ENCODE measurements at regions not wholly inside any gene's neighbourhood (a gene's known extent, or its start where the extent isn't known, plus 50 kb on each side); places are given as distances from the start of the nearest gene placed in this dataset.
"Not testable (repeated sequence)": the region's sequence is repeated elsewhere in the genome, so short reads cannot be mapped to it uniquely, and the experiment has no call there.

DNA sequence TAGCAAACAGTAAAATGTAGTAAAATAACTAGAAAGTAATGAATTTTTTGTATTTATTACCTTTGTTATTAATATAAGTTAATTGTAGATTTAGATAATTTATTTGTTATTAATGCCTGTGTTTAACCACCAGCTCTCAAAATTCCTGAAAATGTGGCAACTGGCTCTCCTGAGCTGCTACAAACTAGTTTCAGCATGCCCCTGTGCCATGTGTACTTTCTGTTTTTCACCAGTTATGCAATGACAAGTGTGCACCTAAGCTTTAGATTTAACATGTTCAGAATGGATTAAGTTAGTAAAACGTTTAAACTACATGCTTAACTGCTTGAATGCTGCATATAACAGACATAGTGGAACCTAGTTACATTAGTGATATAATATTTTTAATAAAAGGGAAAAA, 88.1 kb downstream of the POSTN start:
- no peak for DNase-seq (ENCODE audit: low spot score)

DNA sequence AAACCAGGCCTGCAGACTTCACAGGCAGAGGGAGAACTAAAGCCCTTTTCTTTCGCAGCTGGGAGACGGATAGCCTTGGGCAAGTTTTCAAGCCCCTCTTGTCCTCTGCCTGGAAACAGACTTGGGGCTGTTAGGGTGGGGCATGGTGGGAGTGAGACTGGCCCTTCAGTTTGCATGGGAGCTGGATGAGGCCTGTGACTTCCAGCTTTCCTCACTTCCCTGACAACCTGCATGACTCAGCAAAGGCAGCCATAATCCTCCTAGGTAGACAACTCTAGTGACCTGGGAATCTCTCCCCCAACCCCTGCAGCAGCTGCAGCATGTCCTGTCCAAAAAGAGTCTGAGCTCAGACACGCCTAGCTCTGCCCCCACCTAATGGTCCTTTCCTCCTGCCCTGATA, 93.0 kb downstream of the POSTN start:
- no peak for DNase-seq (ENCODE audit: low spot score)

GRCh38 chr13:37504251-37504650, 94.3 kb downstream of the POSTN start:
- DNase-seq (ENCODE audit: low spot score), result no peak

DNA sequence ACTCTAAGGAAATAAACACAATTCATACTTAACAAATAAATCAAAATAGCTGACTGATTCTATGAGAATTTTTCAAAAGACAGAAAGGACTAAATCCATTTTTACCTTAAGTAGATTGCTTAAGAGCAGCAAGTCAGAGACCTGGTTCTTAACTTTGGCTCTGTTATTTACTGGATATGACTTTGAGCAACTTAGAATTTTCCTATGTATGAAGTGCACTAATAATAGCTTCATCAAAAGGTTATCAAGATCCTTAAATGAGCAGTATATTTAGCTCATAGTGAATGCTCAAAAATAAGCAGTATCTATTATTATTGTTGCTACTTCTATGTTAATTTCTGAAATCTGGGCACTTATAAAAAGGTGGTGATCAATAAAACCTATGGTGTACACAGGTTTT, 95.3 kb downstream of the POSTN start:
- DNase-seq (ENCODE audit: low spot score), result no peak

- not testable (repeated sequence) for DNase-seq (ENCODE audit: low spot score)
Observed at GRCh38 chr13:37502303-37502993, 96.1 kb downstream of the POSTN start.

DNA sequence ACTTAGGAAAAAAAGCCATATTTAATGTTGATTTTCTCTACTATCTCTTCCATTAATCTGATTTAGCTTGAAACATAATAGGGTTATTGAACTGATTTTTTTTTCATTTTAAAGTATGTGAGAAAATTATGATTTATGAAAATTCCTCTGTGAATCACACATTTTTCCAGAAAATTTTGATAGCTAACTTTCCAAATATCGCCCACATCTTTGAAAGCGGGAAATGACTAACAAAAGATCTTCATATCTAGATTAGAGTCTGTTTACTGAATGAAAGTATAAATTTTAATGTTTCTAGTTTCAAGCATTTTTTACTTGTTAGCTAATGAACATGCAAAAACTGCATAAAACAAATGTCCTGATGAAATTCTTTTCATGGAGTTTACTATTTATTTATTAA, 97.4 kb downstream of the POSTN start:
- no peak for DNase-seq (ENCODE audit: low spot score)

GRCh38 chr13:37495046-37495445, 103.5 kb downstream of the POSTN start:
- no peak for DNase-seq (ENCODE audit: low spot score)

DNA sequence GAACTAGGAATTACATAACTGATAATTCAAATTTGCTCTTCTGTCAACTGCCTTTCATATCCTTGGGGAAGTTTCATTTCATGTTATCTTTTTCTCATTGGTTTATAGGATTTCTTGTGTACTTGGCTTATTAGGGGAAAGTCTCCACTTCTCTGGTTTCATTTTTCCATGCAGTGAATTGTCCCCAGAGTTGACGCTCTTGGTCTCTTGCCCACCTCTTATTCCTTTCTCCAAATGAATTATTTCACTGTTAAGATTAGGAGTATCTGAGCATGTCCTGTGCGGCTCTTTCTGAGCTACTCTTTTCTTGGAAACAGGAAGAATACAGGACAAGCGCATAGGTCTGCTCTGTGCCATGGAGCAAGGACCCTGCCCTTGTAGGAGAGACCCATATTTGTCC, 104.8 kb downstream of the POSTN start:
- DNase-seq (ENCODE audit: low spot score), result no peak

DNA sequence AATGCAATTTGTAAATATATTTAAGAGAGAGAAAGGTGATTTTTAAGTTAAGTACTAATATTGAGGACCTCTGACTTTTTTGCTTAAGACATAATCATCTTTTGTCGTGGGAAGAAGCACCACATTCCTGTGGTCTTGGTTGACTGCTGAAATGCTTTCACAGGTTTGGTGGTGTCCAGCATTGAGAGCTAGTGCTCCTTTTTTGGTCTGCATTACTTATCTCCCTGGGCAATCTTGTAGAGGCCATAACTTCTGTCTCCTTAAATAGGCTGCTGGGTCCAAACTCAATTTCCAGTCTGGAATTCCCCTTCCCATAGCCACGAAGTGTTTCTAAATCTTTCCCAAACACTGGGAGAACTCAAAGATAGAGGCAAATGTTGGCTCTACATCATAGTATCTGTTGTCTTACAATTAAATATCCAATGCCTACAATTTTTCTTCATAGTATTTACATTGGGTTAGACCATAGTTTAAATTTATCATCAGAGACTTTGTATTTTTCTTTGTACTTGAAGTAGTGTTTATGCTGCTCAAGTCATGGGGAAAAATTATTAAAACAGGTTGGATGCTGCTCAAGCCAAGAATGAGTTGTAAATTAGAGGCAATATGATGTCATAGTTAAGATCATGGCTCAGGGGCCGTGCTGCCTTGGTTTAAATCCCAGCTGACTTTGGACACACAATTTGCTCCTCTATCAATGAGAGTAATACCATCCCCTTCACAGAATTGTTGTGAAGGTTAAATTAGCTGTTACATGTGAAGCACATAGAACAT, 105.6 kb downstream of the POSTN start:
- DNase-seq (ENCODE audit: low spot score), result no peak

- DNase-seq (ENCODE audit: low spot score), result no peak
Observed at GRCh38 chr13:37492075-37492474, 106.5 kb downstream of the POSTN start.

- DNase-seq (ENCODE audit: low spot score), result no peak
Observed at GRCh38 chr13:37491661-37492060, 106.9 kb downstream of the POSTN start.

DNA sequence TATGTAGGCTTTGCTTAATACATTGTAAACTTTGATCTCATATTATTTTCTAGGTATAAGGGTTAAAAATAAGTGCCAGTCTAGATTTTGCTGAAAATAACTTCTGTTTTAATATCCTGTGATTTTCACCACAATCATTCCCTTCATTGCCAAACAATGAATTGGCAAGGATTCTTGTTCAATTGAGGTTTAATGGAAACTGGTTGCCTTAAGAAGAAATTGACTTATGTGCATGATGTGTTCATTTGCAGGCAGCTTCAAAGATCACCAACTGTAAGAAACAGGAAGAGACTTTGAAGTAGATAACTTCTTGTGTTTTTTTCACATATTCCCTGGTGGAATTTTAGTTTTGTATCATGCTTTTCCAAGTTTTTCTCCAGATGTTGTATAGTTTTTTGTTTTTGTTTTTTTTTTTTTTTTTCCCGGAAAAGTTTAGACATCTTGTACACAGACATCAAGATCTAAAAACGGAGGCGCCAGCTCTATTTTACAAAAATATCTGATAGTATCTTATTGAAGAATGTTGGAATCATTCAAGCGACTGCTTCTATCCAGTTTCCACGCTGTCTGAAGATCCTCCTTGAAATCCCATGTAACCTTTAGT, 108.3 kb downstream of the POSTN start:
- no peak for DNase-seq (ENCODE audit: low spot score)

DNA sequence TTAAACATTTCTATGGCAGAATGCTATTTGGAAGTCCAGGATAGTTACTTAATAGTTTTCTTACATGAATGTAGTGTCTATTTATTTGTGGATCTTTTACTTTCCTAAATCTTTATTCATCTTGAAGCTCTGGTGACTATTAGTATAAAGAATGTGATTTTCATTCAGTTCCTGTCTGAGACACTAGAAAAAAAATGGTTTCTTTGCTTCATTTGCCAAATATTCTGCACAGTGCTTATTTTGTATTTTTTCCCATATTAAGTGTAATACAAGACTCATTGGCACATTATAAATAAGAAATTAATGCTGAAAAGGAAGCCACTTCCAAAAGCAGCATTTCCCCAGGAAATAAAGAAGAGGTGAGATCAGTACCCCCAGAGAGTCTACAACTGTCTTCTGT, 109.8 kb downstream of the POSTN start:
- no peak for DNase-seq (ENCODE audit: low spot score)

DNA sequence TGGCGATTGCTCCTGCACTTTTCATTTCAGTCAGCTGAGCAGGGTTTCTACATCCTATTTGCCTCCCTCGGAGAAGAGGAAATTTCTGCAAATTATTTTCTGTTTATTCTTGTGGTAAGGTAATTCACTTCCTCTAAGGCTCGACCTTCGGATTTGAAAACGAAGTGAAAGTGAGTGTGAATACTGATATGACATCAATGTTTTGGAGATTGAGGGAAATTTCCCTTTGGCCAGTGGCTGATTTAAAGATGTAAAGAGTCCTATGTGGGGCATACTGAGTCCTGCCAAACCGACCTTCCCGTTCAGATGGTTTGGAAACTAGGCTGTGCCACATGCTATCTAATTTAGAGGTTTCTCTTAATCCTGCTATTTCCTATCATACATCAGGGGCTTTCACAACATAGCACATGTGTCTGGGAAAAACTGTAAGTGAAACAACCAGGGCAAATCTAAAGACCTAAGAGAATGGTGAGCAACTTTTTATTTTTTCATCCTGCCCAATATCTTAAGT, 112.3 kb downstream of the POSTN start:
- no peak for DNase-seq (ENCODE audit: low spot score)

DNA sequence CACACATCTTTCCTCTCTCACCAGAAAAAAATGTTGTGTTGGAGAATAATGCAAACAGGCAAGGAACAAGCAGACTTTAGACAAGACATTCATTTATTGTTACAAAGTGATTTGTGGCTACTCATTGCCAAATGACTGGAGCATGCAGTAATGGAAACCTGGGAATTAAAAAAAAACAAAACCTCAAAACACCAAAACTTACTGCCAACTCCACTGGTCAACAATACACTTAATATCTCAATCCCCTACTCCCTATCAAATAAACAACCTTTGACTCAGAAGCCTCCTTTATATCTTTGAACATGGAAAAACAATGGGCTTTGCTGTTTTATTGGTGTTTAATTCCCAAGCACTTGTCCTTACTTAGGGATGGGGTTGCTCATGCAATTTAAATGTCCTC, 112.8 kb downstream of the POSTN start:
- no peak for DNase-seq (ENCODE audit: low spot score)

DNA sequence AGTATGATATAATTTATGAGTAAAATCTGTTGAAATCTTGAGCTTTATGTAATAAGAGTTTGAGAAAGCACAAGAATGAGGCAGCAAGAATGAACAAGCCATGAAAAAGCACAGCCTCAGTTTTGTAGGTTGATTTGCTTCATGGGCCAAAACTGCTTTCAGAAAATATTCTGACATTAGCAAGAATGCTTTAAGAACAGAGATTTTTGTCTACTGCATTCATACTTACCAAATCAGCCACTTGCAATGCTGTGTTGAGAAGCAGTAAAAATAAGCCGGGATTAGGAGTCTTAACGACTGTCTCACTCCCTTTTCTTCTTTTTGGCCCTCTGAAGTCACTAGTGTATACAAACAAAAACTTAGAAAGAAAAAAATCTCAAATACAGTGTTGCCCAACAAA, 114.5 kb downstream of the POSTN start:
- no peak for DNase-seq (ENCODE audit: low spot score)

- no peak for DNase-seq (ENCODE audit: low spot score)
Observed at GRCh38 chr13:37482331-37482730, 116.2 kb downstream of the POSTN start.

- no peak for DNase-seq (ENCODE audit: low spot score)
Observed at GRCh38 chr13:37481885-37482227, 116.7 kb downstream of the POSTN start.

GRCh38 chr13:37481011-37481884, 117.3 kb downstream of the POSTN start:
- no peak for DNase-seq (ENCODE audit: low spot score)

DNA sequence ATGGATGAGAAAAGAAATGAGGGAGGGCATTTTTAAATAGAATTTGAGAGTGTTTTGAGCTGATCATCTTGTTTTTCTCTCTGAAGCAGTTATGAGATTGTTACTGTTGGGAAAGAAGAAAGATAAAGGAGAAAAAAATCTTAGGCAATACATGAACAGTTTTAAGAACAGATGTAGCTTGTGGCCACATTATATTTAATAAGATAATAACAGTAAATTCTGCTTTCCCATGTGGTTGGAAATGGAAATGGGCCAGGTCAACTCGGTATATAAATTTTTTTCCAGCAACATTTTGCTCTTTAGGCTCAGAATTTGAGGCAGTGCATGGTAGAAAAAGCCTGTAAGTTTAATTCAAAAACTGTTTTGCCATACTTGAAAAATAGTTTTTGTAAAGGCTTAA, 118.7 kb downstream of the POSTN start:
- no peak for DNase-seq (ENCODE audit: low spot score)

DNA sequence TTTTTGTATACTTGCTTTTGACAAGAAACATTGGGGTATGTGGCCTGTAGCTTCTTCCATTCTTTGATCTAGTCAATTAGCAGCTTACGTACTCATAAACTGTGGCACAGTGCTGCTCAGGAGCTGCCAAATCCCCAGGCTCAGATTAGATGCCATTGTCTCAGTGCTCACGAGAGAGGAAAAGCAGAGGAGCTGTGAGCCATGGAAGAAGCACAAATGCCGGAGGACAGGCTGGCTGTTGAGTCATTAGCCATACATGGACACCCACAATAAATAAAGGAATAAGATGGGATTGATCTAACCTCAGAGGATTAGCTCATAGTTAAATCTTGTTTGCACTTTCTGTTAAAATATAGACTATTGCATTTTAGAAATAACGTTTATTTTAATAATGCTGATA, 121.7 kb downstream of the POSTN start:
- DNase-seq (ENCODE audit: low spot score), result peak; percentile 10

DNA sequence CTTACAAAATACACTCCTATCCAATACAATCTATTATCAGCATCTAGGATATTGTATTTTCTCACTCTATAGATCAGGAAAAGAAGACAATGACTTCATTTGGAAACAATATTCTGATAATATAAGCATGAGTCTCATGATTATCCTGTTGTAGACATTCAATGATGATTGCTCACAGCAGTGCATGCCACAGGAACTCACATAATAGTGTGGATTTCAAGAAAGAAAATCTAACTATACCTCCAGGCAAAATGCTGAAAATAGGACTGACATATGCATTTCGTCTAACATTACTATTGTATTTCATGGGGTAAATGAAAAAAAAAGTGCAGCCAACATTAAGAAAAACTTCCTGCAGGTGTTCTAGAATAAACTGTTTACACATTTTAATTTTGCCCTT, 122.6 kb downstream of the POSTN start:
- DNase-seq (ENCODE audit: low spot score), result no peak

Data from Ammon's horn (tissue), 1 donor.